NB4 (cell line): ENCODE measurements at regions not wholly inside any gene's neighbourhood (a gene's known extent, or its start where the extent isn't known, plus 50 kb on each side); places are given as distances from the start of the nearest gene placed in this dataset.

Experiments used
- TF ChIP-seq, protein P1 (sequence below): IDR thresholded peaks from one replicate; pipeline ENCODE4 v1.5.1; 2012; ENCODE audit warnings: low read depth, low read length
- TF ChIP-seq, protein P2 (sequence below): IDR thresholded peaks from 2 replicates; pipeline ENCODE4 v1.6.1; 2011; ENCODE audit warnings: low read depth, low read length

DNA sequence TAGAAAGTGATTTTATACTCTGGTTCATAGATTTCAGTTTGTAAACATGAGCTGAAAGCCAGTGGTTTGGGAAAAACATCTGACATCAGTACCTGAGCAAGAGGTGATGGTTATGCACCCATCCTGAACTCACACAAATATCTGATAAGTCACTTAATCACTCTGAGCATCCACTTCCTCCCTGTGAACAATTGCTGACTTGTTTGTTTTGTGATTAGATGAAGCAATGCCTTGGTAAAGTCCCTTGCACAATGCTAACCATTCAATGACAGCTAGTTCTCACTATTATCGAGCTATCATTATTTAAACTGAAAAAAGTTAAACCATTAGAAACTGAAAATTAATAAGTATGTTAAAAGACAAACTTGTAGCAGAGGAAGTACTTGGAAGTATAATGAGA is 303.0 kb downstream of the PLOD2 start:
- TF ChIP-seq, protein P1, sequence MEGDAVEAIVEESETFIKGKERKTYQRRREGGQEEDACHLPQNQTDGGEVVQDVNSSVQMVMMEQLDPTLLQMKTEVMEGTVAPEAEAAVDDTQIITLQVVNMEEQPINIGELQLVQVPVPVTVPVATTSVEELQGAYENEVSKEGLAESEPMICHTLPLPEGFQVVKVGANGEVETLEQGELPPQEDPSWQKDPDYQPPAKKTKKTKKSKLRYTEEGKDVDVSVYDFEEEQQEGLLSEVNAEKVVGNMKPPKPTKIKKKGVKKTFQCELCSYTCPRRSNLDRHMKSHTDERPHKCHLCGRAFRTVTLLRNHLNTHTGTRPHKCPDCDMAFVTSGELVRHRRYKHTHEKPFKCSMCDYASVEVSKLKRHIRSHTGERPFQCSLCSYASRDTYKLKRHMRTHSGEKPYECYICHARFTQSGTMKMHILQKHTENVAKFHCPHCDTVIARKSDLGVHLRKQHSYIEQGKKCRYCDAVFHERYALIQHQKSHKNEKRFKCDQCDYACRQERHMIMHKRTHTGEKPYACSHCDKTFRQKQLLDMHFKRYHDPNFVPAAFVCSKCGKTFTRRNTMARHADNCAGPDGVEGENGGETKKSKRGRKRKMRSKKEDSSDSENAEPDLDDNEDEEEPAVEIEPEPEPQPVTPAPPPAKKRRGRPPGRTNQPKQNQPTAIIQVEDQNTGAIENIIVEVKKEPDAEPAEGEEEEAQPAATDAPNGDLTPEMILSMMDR, result no peak
- TF ChIP-seq, protein P2, sequence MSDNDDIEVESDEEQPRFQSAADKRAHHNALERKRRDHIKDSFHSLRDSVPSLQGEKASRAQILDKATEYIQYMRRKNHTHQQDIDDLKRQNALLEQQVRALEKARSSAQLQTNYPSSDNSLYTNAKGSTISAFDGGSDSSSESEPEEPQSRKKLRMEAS, result no peak
